ENCODE measurements at regions not wholly inside any gene's neighbourhood (a gene's known extent, or its start where the extent isn't known, plus 50 kb on each side); places are given as distances from the start of the nearest gene placed in this dataset.
"Not testable (repeated sequence)": the region's sequence is repeated elsewhere in the genome, so short reads cannot be mapped to it uniquely, and the experiment has no call there.

- DNase-seq (ENCODE audit: low read depth), result no peak
- H3K4me3 ChIP-seq (ENCODE audit: low read depth, low read length), result peak overlapping the region; percentile 73
Observed at GRCh38 chr22:46045459-46046298, 68.7 kb upstream of the WNT7B start.

GRCh38 chr22:46046299-46046685, 69.3 kb upstream of the WNT7B start:
- H3K4me3 ChIP-seq (ENCODE audit: low read depth, low read length), result peak overlapping the region; percentile 73
- TF ChIP-seq, protein P1, sequence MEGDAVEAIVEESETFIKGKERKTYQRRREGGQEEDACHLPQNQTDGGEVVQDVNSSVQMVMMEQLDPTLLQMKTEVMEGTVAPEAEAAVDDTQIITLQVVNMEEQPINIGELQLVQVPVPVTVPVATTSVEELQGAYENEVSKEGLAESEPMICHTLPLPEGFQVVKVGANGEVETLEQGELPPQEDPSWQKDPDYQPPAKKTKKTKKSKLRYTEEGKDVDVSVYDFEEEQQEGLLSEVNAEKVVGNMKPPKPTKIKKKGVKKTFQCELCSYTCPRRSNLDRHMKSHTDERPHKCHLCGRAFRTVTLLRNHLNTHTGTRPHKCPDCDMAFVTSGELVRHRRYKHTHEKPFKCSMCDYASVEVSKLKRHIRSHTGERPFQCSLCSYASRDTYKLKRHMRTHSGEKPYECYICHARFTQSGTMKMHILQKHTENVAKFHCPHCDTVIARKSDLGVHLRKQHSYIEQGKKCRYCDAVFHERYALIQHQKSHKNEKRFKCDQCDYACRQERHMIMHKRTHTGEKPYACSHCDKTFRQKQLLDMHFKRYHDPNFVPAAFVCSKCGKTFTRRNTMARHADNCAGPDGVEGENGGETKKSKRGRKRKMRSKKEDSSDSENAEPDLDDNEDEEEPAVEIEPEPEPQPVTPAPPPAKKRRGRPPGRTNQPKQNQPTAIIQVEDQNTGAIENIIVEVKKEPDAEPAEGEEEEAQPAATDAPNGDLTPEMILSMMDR (IDR thresholded peaks at IDR 0.05; ENCODE audit: control insufficient read depth, extremely low read depth, insufficient read depth), result no peak
- DNase-seq (ENCODE audit: low read depth), result no peak

More at GRCh38 chr22:46045459-46046298, 68.7 kb upstream of the WNT7B start:
- TF ChIP-seq, protein P1 (IDR thresholded peaks at IDR 0.05; ENCODE audit: control insufficient read depth, extremely low read depth, insufficient read depth), result no peak

DNA sequence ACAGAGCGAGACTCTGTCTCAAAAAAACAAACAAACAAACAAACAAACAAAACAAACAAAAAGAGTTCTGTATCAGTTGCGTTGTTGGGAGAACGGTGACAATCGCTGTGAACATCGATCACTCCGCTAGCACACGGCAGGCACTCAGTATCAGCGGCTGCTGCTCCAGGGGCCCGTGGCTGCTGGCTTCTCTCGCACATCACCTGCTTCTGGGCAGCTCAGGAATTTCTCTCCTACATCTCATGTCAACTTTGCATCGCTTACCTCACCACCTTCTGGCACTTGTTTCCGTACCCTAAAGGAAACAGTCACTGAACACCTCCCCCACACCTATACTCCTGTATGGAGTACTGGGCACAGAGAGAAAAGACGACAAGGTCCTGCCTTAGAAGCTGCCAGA, 70.3 kb upstream of the WNT7B start:
- no peak overlapping the region for H3K4me3 ChIP-seq (ENCODE audit: low read depth, low read length)
- DNase-seq (ENCODE audit: low read depth), result no peak
- TF ChIP-seq, protein P1 (IDR thresholded peaks at IDR 0.05; ENCODE audit: control insufficient read depth, extremely low read depth, insufficient read depth), result no peak

- DNase-seq (ENCODE audit: low read depth), result no peak
- no peak overlapping the region for H3K4me3 ChIP-seq (ENCODE audit: low read depth, low read length)
- TF ChIP-seq, protein P1 (IDR thresholded peaks at IDR 0.05; ENCODE audit: control insufficient read depth, extremely low read depth, insufficient read depth), result no peak
Observed at GRCh38 chr22:46047841-46048595, 71.1 kb upstream of the WNT7B start.

- not testable (repeated sequence) for H3K4me3 ChIP-seq (ENCODE audit: low read depth, low read length); DNase-seq (ENCODE audit: low read depth)
Observed at GRCh38 chr22:46048661-46049060, 71.7 kb upstream of the WNT7B start.

- TF ChIP-seq, protein P1 (IDR thresholded peaks at IDR 0.05; ENCODE audit: control insufficient read depth, extremely low read depth, insufficient read depth), result no peak
- DNase-seq (ENCODE audit: low read depth), result no peak
- no peak overlapping the region for H3K4me3 ChIP-seq (ENCODE audit: low read depth, low read length)
Observed at GRCh38 chr22:46049726-46050450, 72.9 kb upstream of the WNT7B start.

GRCh38 chr22:46050451-46050845, 73.5 kb upstream of the WNT7B start:
- no peak overlapping the region for H3K4me3 ChIP-seq (ENCODE audit: low read depth, low read length)
- TF ChIP-seq, protein P1 (IDR thresholded peaks at IDR 0.05; ENCODE audit: control insufficient read depth, extremely low read depth, insufficient read depth), result no peak
- DNase-seq (ENCODE audit: low read depth), result no peak
